SIG-M5 treated with dmso at 0.1 percent for 504 hours (cell line): ENCODE measurements at regions not wholly inside any gene's neighbourhood (a gene's known extent, or its start where the extent isn't known, plus 50 kb on each side); places are given as distances from the start of the nearest gene placed in this dataset.
"Not testable (repeated sequence)": the region's sequence is repeated elsewhere in the genome, so short reads cannot be mapped to it uniquely, and the experiment has no call there.

Source experiments
- DNase-seq: peaks from one replicate; lab custom pipeline; 2025; ENCODE audit not compliant: unreplicated experiment; lab: John Stamatoyannopoulos, UW

- DNase-seq, result not testable (repeated sequence)
These were observed 77.2 kb upstream of the PPP2R2D start for GRCh38 chr10:131823601-131824099.

- DNase-seq, result no peak
These were observed 76.2 kb upstream of the PPP2R2D start for GRCh38 chr10:131824371-131825149.

- DNase-seq, result no peak
These were observed 75.5 kb upstream of the PPP2R2D start for GRCh38 chr10:131825150-131825848.

GRCh38 chr10:131825960-131826650, 74.7 kb upstream of the PPP2R2D start:
- DNase-seq, result no peak

- no peak for DNase-seq
These were observed 71.5 kb upstream of the PPP2R2D start for GRCh38 chr10:131829156-131829930.

- DNase-seq, result no peak
These were observed 70.2 kb upstream of the PPP2R2D start for GRCh38 chr10:131830446-131831130.

GRCh38 chr10:131831561-131831960, 69.2 kb upstream of the PPP2R2D start:
- DNase-seq, result no peak

GRCh38 chr10:131832056-131832685, 68.6 kb upstream of the PPP2R2D start:
- DNase-seq, result no peak

- no peak for DNase-seq
These were observed 67.8 kb upstream of the PPP2R2D start for GRCh38 chr10:131833013-131833412.

- no peak for DNase-seq
These were observed 67.2 kb upstream of the PPP2R2D start for GRCh38 chr10:131833446-131834080.

GRCh38 chr10:131834152-131834810, 66.5 kb upstream of the PPP2R2D start:
- no peak for DNase-seq

- DNase-seq, result no peak
These were observed 61.7 kb upstream of the PPP2R2D start for GRCh38 chr10:131838966-131839742.

GRCh38 chr10:131839880-131840787, 60.7 kb upstream of the PPP2R2D start:
- DNase-seq, result not testable (repeated sequence)

GRCh38 chr10:131840788-131841118, 60.1 kb upstream of the PPP2R2D start:
- no peak for DNase-seq

GRCh38 chr10:131841131-131841660, 59.6 kb upstream of the PPP2R2D start:
- no peak for DNase-seq

GRCh38 chr10:131841661-131842139, 59.1 kb upstream of the PPP2R2D start:
- DNase-seq, result no peak
